Liver (tissue), 3 donors: ENCODE measurements at regions not wholly inside any gene's neighbourhood (a gene's known extent, or its start where the extent isn't known, plus 50 kb on each side); places are given as distances from the start of the nearest gene placed in this dataset.

ENCODE experiments used
- ATF3 ChIP-seq: IDR thresholded peaks from 2 replicates; pipeline ENCODE4 v1.6.1; 2016; ENCODE audit warnings: antibody characterized with exemption
- CTCF ChIP-seq: fragments of 150-350 bp; IDR thresholded peaks from 2 replicates; pipeline ENCODE4 v1.5.1; 2017; ENCODE audit warnings: improper control_type of control experiment, low read depth, low read length; ENCODE audit not compliant: missing input control
- FOXA1 ChIP-seq: IDR thresholded peaks from 2 replicates; pipeline ENCODE4 v1.6.1; 2016; ENCODE audit warnings: antibody characterized with exemption
- NR2F2 ChIP-seq: IDR thresholded peaks from 2 replicates; pipeline ENCODE4 v1.6.1; 2016; ENCODE audit warnings: antibody characterized with exemption
- REST ChIP-seq: IDR thresholded peaks from 2 replicates; pipeline ENCODE4 v1.6.1; 2016; ENCODE audit warnings: antibody characterized with exemption, mild to moderate bottlenecking
- donor health status: healthy.
- donor health status: healthy.

- no peak for TF ChIP-seq FOXA1
- TF ChIP-seq CTCF, result no peak
- no peak for TF ChIP-seq REST
- no peak for TF ChIP-seq NR2F2
- no peak for TF ChIP-seq ATF3
Measured at GRCh38 chr9:103574056-103574455, 520.1 kb upstream of the SMC2 start.
